ENCODE measurements at regions not wholly inside any gene's neighbourhood (a gene's known extent, or its start where the extent isn't known, plus 50 kb on each side); places are given as distances from the start of the nearest gene placed in this dataset.

- Histone ChIP-seq H3K9me3 (ENCODE audit: low read depth) (no peaks in the 10 kb centered on the region), H3K27me3 (no peaks in the 10 kb centered on the region), H3K4me3 (no peak overlapping the region), H3K36me3 (no peaks in the 10 kb centered on the region), H3K4me1 (ENCODE audit: low read depth) (no peaks in the 10 kb centered on the region), H3K27ac (no peak overlapping the region)
- no peak for DNase-seq (ENCODE audit: low read depth in 1 of 2, low spot score in 1 of 2)
- no peak for TF ChIP-seq CTCF (IDR thresholded peaks at IDR 0.05; ENCODE audit: low read depth, low read length)
Observed at GRCh38 chr9:119852390-119852789, 483.2 kb upstream of the BRINP1 start.

- no peak for TF ChIP-seq CTCF (IDR thresholded peaks at IDR 0.05; ENCODE audit: low read depth, low read length)
- DNase-seq (ENCODE audit: low read depth in 1 of 2, low spot score in 1 of 2), result no peak
- H3K9me3 ChIP-seq (ENCODE audit: low read depth), result no peaks in the 10 kb centered on the region
- H3K27me3 ChIP-seq, result no peaks in the 10 kb centered on the region
- H3K4me3 ChIP-seq, result no peak overlapping the region
- H3K27ac ChIP-seq, result no peak overlapping the region
- no peaks in the 10 kb centered on the region for H3K4me1 ChIP-seq (ENCODE audit: low read depth)
- H3K36me3 ChIP-seq, result no peaks in the 10 kb centered on the region
Observed at GRCh38 chr9:119844431-119844830, 475.2 kb upstream of the BRINP1 start.

- Histone ChIP-seq H3K4me1 (ENCODE audit: low read depth) (no peaks in the 10 kb centered on the region), H3K9me3 (ENCODE audit: low read depth) (no peaks in the 10 kb centered on the region), H3K27me3 (no peaks in the 10 kb centered on the region), H3K4me3 (no peak overlapping the region), H3K36me3 (no peaks in the 10 kb centered on the region), H3K27ac (no peak overlapping the region)
- DNase-seq (ENCODE audit: low read depth in 1 of 2, low spot score in 1 of 2), result no peak
- TF ChIP-seq CTCF (IDR thresholded peaks at IDR 0.05; ENCODE audit: low read depth, low read length), result no peak
Observed at GRCh38 chr9:119841016-119841415, 471.8 kb upstream of the BRINP1 start.

GRCh38 chr9:119839888-119840287 is 470.7 kb upstream of the BRINP1 start:
- H3K4me3 ChIP-seq, result no peak overlapping the region
- H3K27ac ChIP-seq, result no peak overlapping the region
- TF ChIP-seq CTCF (IDR thresholded peaks at IDR 0.05; ENCODE audit: low read depth, low read length), result no peak
- no peaks in the 10 kb centered on the region for H3K9me3 ChIP-seq (ENCODE audit: low read depth)
- H3K36me3 ChIP-seq, result no peaks in the 10 kb centered on the region
- no peaks in the 10 kb centered on the region for H3K27me3 ChIP-seq
- no peak for DNase-seq (ENCODE audit: low read depth in 1 of 2, low spot score in 1 of 2)
- H3K4me1 ChIP-seq (ENCODE audit: low read depth), result peaks cover 3% of the 10 kb centered on the region

- Histone ChIP-seq H3K4me1 (ENCODE audit: low read depth) (peaks cover 3% of the 10 kb centered on the region), H3K27ac (no peak overlapping the region), H3K36me3 (no peaks in the 10 kb centered on the region), H3K27me3 (no peaks in the 10 kb centered on the region), H3K9me3 (ENCODE audit: low read depth) (no peaks in the 10 kb centered on the region), H3K4me3 (no peak overlapping the region)
- no peak for DNase-seq (ENCODE audit: low read depth in 1 of 2, low spot score in 1 of 2)
- no peak for TF ChIP-seq CTCF (IDR thresholded peaks at IDR 0.05; ENCODE audit: low read depth, low read length)
Observed at GRCh38 chr9:119838210-119838609, 469.0 kb upstream of the BRINP1 start.

GRCh38 chr9:119836036-119836435 is 466.8 kb upstream of the BRINP1 start:
- Histone ChIP-seq H3K4me3 (no peak overlapping the region), H3K36me3 (no peaks in the 10 kb centered on the region), H3K27me3 (no peaks in the 10 kb centered on the region), H3K4me1 (ENCODE audit: low read depth) (peaks cover 3% of the 10 kb centered on the region), H3K9me3 (ENCODE audit: low read depth) (no peaks in the 10 kb centered on the region), H3K27ac (no peak overlapping the region)
- no peak for TF ChIP-seq CTCF (IDR thresholded peaks at IDR 0.05; ENCODE audit: low read depth, low read length)
- peak in 1 of 2 donors; percentile 17 for DNase-seq (ENCODE audit: low read depth in 1 of 2, low spot score in 1 of 2)

Measured in cardiac muscle cell (in vitro differentiated cells and primary cell).